H1 (cell line): ENCODE measurements at regions not wholly inside any gene's neighbourhood (a gene's known extent, or its start where the extent isn't known, plus 50 kb on each side); places are given as distances from the start of the nearest gene placed in this dataset.

Experiments used
- BRCA1 ChIP-seq: IDR thresholded peaks from 2 replicates; pipeline ENCODE4 v1.6.1; 2012; ENCODE audit warnings: low read depth, low read length, improper control_type of control experiment
- CBX5 ChIP-seq: fragments of 300-800, 300-1000 bp; sonication (generic); IDR thresholded peaks from 2 replicates; pipeline ENCODE4 v1.7.1; 2016; ENCODE audit warnings: antibody characterized with exemption, low read length, low read depth
- EP300 ChIP-seq, 2 experiments: IDR thresholded peaks; 1 replicate in 1 of 2; 2 replicates in 1 of 2; pipeline ENCODE4 v1.6.1; 2011 to 2012; ENCODE audit warnings: low read depth in 2 of 2, low read length in 2 of 2, mild to moderate bottlenecking in 2 of 2, borderline replicate concordance in 1 of 2, inconsistent platforms in 1 of 2, moderate library complexity in 1 of 2
- EZH2 ChIP-seq: fragments of 200-600 bp; sonication (generic); IDR thresholded peaks from 2 replicates; pipeline ENCODE4 v1.7.1; 2012; ENCODE audit warnings: low read depth, mild to moderate bottlenecking, moderate library complexity, low read length, inconsistent platforms; ENCODE audit not compliant: severe bottlenecking
- GABPA ChIP-seq: IDR thresholded peaks from 2 replicates; pipeline ENCODE4 v1.6.1; 2011; ENCODE audit warnings: mild to moderate bottlenecking, low read length, moderate library complexity, borderline replicate concordance; ENCODE audit not compliant: insufficient read depth
- JUN ChIP-seq: IDR thresholded peaks from 2 replicates; pipeline ENCODE4 v1.6.1; 2011; ENCODE audit warnings: low read depth, mild to moderate bottlenecking, improper control_type of control experiment, low read length
- TCF12 ChIP-seq: IDR thresholded peaks from 2 replicates; pipeline ENCODE4 v1.6.1; 2011; ENCODE audit warnings: low read depth, mild to moderate bottlenecking, low read length
- TF ChIP-seq, protein P1 (sequence below), 3 experiments: IDR thresholded peaks; 1 replicate in 2 of 3; 2 replicates in 1 of 3; pipeline versions ENCODE4 v1.5.1 to v1.6.1; 2011; ENCODE audit warnings: low read length in 3 of 3, mild to moderate bottlenecking in 3 of 3, inconsistent platforms in 2 of 3, low read depth in 1 of 3, moderate library complexity in 1 of 3; ENCODE audit not compliant: insufficient read depth in 1 of 3; ENCODE audit errors: control extremely low read depth in 1 of 3

- no peak for TF ChIP-seq TCF12
- TF ChIP-seq GABPA, result no peak
- TF ChIP-seq, protein P1, sequence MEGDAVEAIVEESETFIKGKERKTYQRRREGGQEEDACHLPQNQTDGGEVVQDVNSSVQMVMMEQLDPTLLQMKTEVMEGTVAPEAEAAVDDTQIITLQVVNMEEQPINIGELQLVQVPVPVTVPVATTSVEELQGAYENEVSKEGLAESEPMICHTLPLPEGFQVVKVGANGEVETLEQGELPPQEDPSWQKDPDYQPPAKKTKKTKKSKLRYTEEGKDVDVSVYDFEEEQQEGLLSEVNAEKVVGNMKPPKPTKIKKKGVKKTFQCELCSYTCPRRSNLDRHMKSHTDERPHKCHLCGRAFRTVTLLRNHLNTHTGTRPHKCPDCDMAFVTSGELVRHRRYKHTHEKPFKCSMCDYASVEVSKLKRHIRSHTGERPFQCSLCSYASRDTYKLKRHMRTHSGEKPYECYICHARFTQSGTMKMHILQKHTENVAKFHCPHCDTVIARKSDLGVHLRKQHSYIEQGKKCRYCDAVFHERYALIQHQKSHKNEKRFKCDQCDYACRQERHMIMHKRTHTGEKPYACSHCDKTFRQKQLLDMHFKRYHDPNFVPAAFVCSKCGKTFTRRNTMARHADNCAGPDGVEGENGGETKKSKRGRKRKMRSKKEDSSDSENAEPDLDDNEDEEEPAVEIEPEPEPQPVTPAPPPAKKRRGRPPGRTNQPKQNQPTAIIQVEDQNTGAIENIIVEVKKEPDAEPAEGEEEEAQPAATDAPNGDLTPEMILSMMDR (IDR thresholded peaks at IDR 0.05; ENCODE audit: control extremely low read depth in 1 of 3, insufficient read depth in 1 of 3, low read depth in 1 of 3, low read length in 3 of 3), result no peak
- TF ChIP-seq EZH2, result no peak
- TF ChIP-seq BRCA1, result no peak
- no peak for TF ChIP-seq EP300 (IDR thresholded peaks at IDR 0.05; ENCODE audit: borderline replicate concordance in 1 of 2, low read depth in 2 of 2, low read length in 2 of 2)
- no peak for TF ChIP-seq CBX5
- TF ChIP-seq JUN, result no peak
Observed at GRCh38 chr9:23309800-23310199, 516.2 kb downstream of the ELAVL2 start.
